AG04449 (cell line): ENCODE measurements at regions not wholly inside any gene's neighbourhood (a gene's known extent, or its start where the extent isn't known, plus 50 kb on each side); places are given as distances from the start of the nearest gene placed in this dataset.

Experiments
- CTCF ChIA-PET: fragments of 350-600 bp; formaldehyde crosslinking; extraction: SDS; loops from one replicate; lab custom pipeline; 2021; ENCODE audit warnings: antibody characterized with exemption; lab: Yijun Ruan, JAX
- POLR2A ChIA-PET: fragments of 400-600, 350-600 bp; formaldehyde crosslinking; extraction: SDS; loops from one replicate; lab custom pipeline; 2020; ENCODE audit warnings: antibody characterized with exemption, inconsistent platforms; lab: Yijun Ruan, JAX
- DNase-seq: peaks from one replicate; pipeline ENCODE4 v3.0.0-alpha.2; 2010; ENCODE audit warnings: low read depth, low spot score
- H3K4me3 ChIP-seq: 2 replicates; pipeline ENCODE4 v1.5.1; 2011; ENCODE audit warnings: low read depth, mild to moderate bottlenecking, control low read depth, low read length
- TF ChIP-seq, protein P1 (sequence below): IDR thresholded peaks from one replicate; pipeline ENCODE4 v1.5.1; 2011; ENCODE audit warnings: mild to moderate bottlenecking, moderate library complexity, low read length, control low read depth, inconsistent platforms; ENCODE audit not compliant: insufficient read depth; ENCODE audit errors: missing control alignments

GRCh38 chr2:16287831-16288230 is 347.5 kb downstream of the MYCN start:
- TF ChIP-seq, protein P1, sequence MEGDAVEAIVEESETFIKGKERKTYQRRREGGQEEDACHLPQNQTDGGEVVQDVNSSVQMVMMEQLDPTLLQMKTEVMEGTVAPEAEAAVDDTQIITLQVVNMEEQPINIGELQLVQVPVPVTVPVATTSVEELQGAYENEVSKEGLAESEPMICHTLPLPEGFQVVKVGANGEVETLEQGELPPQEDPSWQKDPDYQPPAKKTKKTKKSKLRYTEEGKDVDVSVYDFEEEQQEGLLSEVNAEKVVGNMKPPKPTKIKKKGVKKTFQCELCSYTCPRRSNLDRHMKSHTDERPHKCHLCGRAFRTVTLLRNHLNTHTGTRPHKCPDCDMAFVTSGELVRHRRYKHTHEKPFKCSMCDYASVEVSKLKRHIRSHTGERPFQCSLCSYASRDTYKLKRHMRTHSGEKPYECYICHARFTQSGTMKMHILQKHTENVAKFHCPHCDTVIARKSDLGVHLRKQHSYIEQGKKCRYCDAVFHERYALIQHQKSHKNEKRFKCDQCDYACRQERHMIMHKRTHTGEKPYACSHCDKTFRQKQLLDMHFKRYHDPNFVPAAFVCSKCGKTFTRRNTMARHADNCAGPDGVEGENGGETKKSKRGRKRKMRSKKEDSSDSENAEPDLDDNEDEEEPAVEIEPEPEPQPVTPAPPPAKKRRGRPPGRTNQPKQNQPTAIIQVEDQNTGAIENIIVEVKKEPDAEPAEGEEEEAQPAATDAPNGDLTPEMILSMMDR, result no peak
- H3K4me3 ChIP-seq, result no peak overlapping the region
- ChIA-PET CTCF (no interaction called here), POLR2A (no interaction called here)
- DNase-seq, result no peak

DNA sequence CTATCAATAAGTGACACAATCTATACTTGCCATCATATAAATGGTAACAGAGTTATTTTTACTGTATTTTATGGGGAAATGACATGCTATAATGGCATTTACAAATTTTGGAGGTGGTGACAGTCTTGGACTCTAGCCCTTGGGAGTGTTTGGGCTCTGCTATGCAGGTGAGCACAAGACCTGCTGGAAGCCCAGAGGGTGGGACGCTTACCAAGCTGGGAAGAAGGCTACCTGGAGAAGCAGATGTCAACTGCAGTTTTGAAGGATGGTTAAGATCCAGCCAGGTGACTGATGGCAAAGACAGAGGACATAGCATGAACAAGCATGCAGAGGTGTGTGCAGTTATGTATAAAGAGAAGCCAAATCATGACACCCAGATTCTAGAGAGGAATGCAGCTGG is 346.9 kb downstream of the MYCN start:
- H3K4me3 ChIP-seq, result no peak overlapping the region
- no peak for DNase-seq
- ChIA-PET POLR2A (no interaction called here), CTCF (no interaction called here)
- TF ChIP-seq, protein P1, result no peak

DNA sequence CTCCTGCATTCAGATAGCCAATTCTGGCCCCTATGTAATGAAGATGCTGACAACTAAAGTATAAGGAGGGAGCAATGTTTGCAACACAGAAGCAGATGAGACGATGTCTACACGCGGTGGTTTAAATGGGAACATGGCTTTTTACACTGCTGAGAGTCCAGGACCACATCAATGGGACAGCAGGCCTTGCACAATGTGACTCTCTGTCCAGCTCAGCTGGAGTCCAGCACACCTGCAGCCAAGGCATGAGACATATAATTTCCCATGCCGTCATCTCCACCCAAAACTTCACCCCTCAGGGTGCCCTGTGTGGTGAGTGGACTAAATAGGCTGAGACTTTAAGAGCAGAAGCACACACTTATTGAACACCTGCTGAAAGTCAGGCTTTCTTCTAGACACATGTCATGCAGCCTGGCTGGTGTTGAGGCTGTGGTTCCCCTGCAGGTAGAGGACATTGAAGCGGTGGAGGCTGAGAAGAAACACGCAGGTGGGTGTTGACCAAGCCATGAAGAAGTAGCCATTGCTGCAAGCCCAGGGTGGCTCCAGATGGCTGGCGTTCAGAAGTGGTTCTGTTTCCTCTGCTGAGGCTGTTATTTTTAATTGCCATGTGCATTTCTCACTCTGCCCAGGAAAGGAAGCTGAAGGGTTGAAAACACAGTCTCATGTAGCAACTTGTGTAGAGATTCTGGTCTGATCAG is 345.6 kb downstream of the MYCN start:
- DNase-seq, result no peak
- CTCF ChIA-PET, result no interaction called here
- POLR2A ChIA-PET, result no interaction called here
- H3K4me3 ChIP-seq, result no peak overlapping the region
- TF ChIP-seq, protein P1, result no peak

- H3K4me3 ChIP-seq, result no peak overlapping the region
- DNase-seq, result no peak
- CTCF ChIA-PET, result no interaction called here
- TF ChIP-seq, protein P1, result no peak
- POLR2A ChIA-PET, result no interaction called here
These were observed 344.7 kb downstream of the MYCN start for GRCh38 chr2:16284941-16285625.

DNA sequence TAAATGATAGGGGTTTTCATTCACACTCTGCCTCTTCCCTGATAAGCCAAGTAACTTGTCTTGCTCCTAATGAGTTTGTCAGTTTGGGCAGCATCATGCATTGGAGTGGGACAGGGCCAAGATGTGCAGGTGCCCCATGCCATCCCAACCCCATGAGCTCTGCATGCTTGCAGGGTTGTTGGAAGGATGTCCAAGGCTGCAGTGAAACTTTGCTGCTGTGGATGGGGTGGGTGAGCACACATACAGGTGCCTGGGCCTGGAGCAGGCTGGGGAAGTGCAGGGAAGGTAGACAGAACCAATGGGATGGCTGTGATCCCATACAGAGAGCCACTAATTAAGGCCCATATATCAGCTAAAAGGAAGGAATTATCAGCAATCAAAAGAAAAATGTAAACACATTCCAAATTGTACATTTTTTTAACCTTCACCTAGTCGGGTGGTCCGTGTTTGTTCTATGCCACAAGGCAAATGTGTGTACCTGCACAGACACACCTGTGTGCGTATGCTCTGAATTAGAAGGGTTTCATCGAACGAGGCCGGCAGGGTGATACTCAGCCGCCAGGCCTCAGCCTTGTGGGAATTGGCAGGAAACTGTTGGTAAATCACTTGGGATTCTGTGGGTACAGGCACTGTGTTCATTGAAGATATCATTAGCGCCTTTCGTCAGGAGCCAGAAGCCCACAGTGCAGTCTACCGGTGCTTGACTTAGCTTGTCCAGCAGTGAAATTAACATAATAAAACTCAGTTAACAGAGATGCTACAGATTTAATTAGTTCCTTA is 342.9 kb downstream of the MYCN start:
- DNase-seq, result no peak
- ChIA-PET POLR2A (no interaction called here), CTCF (no interaction called here)
- no peak overlapping the region for H3K4me3 ChIP-seq
- TF ChIP-seq, protein P1, result no peak

GRCh38 chr2:16282511-16282910 is 342.2 kb downstream of the MYCN start:
- ChIA-PET CTCF (no interaction called here), POLR2A (no interaction called here)
- no peak for DNase-seq
- TF ChIP-seq, protein P1, result no peak
- no peak overlapping the region for H3K4me3 ChIP-seq
